HUES6 (cell line): ENCODE measurements at regions not wholly inside any gene's neighbourhood (a gene's known extent, or its start where the extent isn't known, plus 50 kb on each side); places are given as distances from the start of the nearest gene placed in this dataset.

Experiments
- H3K27ac ChIP-seq: 2 replicates; pipeline ENCODE4 v1.7.0; 2013; ENCODE audit warnings: low read depth, mild to moderate bottlenecking, low read length, inconsistent platforms
- H3K27me3 ChIP-seq: 2 replicates; pipeline ENCODE4 v1.6.1; 2013; ENCODE audit warnings: low read length; ENCODE audit not compliant: control insufficient read depth, insufficient read depth
- H3K36me3 ChIP-seq: 2 replicates; pipeline ENCODE4 v1.6.1; 2013; ENCODE audit warnings: low read length; ENCODE audit not compliant: control insufficient read depth, insufficient read depth
- H3K4me1 ChIP-seq: 2 replicates; pipeline ENCODE4 v1.6.1; 2013; ENCODE audit warnings: low read length; ENCODE audit not compliant: control insufficient read depth, insufficient read depth
- H3K4me3 ChIP-seq: 2 replicates; pipeline ENCODE4 v1.5.1; 2013; ENCODE audit warnings: low read depth, low read length
- H3K9ac ChIP-seq: one replicate; pipeline ENCODE4 v1.6.1; 2013; ENCODE audit warnings: mild to moderate bottlenecking, low read length
- H3K9me3 ChIP-seq: 2 replicates; pipeline ENCODE4 v1.6.1; 2013; ENCODE audit warnings: low read depth, low read length; ENCODE audit not compliant: control insufficient read depth, insufficient read depth

DNA sequence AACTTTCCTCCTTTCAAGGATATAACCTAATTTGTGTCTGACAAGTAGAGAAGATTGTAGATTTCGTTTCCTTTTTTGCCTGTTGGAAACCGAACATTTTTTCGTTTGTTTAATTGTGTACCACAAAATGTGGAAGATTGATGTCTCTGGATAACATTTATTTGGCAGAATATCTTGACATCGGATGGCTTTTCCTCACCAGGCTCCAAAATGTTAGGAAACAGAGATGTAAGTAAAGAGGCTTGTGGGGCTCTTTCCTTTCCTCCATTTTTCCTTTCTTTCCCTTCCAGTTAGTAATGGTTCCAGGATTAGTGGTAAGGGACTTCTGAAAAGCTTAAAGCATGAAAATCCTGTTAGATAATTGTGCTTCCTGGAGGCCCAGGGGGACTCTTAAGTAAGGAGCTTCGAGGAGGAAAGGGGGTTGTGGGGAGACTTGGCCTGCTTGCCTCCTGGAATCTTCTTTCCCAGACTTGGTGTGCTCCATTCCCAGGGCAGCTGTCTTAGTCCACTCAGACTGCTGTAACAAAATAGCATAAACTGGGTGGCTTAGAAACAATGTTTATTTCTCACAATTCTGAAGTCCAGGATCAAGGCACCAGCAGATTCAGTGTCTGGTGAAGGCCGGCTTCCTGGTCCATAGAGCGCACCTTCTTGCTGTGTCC is 243.1 kb upstream of the PWP1 start:
- Histone ChIP-seq H3K4me1 (peaks cover 4% of the 10 kb centered on the region; the same call in 1 of the 2 replicates), H3K9me3 (no peaks in the 10 kb centered on the region), H3K4me3 (no peak overlapping the region), H3K9ac (no peak overlapping the region), H3K27me3 (no peaks in the 10 kb centered on the region), H3K27ac (no peak overlapping the region), H3K36me3 (no peaks in the 10 kb centered on the region)

DNA sequence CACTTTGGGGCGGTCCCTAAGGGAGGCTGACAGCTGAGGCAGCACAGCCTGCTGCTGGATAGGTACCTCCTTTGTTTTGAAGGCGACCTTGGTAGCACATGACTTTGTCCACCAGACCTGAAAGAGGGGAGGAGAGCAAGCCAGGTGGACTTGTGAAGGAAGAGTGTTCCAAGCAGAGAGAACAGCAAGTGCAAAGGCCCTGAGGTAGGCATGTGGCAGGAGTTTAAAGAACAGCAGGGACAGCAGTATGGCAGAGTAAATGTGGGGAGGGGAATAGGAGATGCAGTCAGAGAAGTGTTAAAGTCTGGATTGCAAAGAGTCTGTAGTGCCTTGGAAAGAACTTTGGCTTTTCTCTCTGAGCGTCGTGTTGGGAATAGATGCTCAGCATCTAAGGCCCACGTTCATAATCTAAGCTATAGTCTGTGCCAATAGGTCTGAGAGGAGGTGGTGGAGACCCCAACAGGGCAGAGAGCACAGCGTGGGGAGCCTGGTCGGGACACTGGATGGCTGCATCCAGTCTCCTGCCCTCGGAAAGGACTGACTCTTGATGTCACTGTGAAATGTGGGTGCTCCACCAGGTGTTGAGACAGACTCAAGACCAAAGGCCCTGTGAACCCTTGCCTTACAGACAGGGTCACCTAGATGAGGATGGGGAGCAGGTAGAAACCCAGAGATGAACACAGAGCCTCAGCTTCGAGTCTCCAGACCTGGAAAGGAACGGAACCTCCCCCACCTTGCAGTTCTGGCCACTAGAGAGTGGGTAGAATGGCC is 242.1 kb upstream of the PWP1 start:
- no peaks in the 10 kb centered on the region for H3K36me3 ChIP-seq
- H3K4me1 ChIP-seq, result peaks cover 4% of the 10 kb centered on the region; the same call in 1 of the 2 replicates
- H3K27ac ChIP-seq, result no peak overlapping the region
- H3K4me3 ChIP-seq, result no peak overlapping the region
- H3K9me3 ChIP-seq, result no peaks in the 10 kb centered on the region
- H3K9ac ChIP-seq, result no peak overlapping the region
- H3K27me3 ChIP-seq, result no peaks in the 10 kb centered on the region

DNA sequence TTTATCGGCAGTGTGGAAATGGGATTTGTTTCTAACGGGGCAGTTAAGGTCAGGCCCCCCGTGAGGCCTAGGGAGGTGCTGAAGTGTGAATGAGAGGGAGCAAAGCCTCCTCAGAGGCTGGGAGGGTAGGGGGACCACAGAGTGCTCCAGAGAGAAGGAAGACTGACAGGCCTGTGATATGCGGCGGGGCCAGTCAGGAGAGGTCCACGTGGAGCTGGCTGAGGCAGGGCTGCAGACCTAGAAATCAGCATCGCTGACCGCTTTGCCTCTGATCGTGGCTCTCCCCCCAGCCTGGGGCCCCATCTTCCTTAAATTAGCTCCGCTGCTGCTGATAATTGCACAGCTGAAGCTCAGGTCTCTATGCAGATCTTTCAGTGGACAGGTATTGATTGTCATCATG is 240.8 kb upstream of the PWP1 start:
- H3K27ac ChIP-seq, result no peak overlapping the region
- H3K9ac ChIP-seq, result no peak overlapping the region
- H3K27me3 ChIP-seq, result no peaks in the 10 kb centered on the region
- no peaks in the 10 kb centered on the region for H3K36me3 ChIP-seq
- no peaks in the 10 kb centered on the region for H3K4me1 ChIP-seq
- H3K4me3 ChIP-seq, result no peak overlapping the region
- H3K9me3 ChIP-seq, result no peaks in the 10 kb centered on the region

DNA sequence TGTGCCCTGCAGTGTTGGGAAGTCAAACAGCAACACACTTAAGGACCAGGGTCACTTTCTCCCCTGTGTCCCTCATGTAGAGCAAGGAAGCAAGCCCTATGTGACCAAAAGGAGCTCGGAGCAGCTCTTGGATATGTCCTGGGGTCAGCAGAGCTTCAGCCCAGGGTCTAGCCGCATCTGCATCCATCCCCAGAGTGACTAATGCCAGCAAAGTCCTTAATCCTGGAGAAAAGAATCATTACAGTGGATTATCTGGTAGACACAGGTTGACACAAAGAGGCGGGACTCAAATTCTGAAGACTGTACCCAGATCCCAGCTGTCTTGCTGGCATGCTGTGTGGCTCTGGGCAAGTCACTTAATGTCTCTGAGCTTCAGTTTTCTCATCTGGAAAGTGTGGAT is 239.1 kb upstream of the PWP1 start:
- no peak overlapping the region for H3K27ac ChIP-seq
- no peak overlapping the region for H3K4me3 ChIP-seq
- H3K9ac ChIP-seq, result no peak overlapping the region

DNA sequence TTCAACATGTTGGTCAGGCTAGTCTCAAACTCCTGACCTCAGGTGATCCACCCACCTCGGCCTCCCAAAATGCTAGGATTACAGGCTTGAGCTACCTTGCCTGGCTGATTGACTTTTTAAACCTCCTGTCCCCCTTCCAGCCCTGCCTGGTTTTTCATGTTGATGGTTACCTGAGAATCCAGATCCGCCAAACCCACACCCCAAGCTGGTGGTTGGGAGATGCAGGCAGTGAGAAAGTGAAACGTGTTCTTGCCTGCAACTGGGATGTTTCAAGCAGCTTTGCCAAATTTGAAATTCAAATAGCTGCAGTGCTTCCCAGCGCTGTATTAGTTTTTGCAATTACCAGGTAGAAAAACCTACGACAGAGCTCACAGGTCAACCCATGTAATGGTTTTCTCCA is 238.3 kb upstream of the PWP1 start:
- no peak overlapping the region for H3K27ac ChIP-seq
- H3K4me1 ChIP-seq, result 0 out of 2 replicates have a peak, but pooled peaks cover 3% of the 10 kb centered on the region
- no peak overlapping the region for H3K9ac ChIP-seq
- no peaks in the 10 kb centered on the region for H3K27me3 ChIP-seq
- H3K9me3 ChIP-seq, result no peaks in the 10 kb centered on the region
- no peak overlapping the region for H3K4me3 ChIP-seq
- no peaks in the 10 kb centered on the region for H3K36me3 ChIP-seq

More for the DNA sequence above, 239.1 kb upstream of the PWP1 start:
- H3K36me3 ChIP-seq, result no peaks in the 10 kb centered on the region
- H3K27me3 ChIP-seq, result no peaks in the 10 kb centered on the region
- H3K4me1 ChIP-seq, result 0 out of 2 replicates have a peak, but pooled peaks cover 3% of the 10 kb centered on the region
- H3K9me3 ChIP-seq, result no peaks in the 10 kb centered on the region

DNA sequence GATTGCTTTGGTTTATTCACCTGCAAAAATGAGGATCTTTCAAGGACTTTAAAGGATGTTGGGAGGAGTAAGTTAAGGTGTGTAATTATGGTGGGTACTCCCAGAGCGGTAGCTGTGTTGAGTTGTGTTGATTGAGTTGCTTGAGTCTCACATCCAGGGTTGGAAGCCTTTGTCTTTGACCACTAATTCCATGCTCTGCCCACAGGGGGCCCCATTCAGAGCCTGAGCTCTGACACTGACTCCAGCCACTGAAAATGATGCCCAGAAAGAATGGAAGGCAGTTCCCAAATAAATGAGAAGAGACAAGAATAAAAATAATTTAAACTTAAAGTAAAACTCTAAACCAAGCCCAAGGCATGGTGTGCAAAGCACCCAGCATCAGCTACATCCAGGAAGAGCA is 237.4 kb upstream of the PWP1 start:
- Histone ChIP-seq H3K9me3 (0 out of 2 replicates have a peak, but pooled peaks cover 3% of the 10 kb centered on the region), H3K4me1 (0 out of 2 replicates have a peak, but pooled peaks cover 3% of the 10 kb centered on the region)

DNA sequence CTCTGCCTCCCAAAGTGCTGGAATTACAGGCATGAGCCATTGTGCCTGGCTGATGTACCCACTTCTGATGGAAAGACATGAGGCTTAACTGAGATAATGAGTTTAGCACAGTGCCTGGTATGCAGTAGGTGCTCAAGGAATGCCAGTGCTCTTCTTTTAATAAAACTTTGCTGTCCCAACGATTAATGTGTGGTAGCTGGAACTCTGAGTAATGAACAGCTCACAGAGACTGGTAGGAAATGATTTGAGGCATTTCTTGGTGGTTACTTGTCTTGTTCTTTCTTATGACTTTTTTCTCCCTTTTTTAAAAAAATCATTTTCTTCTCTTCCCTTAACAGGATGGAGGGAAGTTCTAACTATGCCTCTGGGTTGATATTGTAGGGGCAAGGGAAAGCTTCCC is 235.7 kb upstream of the PWP1 start:
- Histone ChIP-seq H3K4me1 (0 out of 2 replicates have a peak, but pooled peaks cover 3% of the 10 kb centered on the region), H3K36me3 (no peaks in the 10 kb centered on the region), H3K9ac (no peak overlapping the region), H3K27ac (no peak overlapping the region), H3K27me3 (no peaks in the 10 kb centered on the region), H3K9me3 (0 out of 2 replicates have a peak, but pooled peaks cover 3% of the 10 kb centered on the region), H3K4me3 (no peak overlapping the region)

More for the DNA sequence above, 237.4 kb upstream of the PWP1 start:
- H3K4me3 ChIP-seq, result no peak overlapping the region
- no peaks in the 10 kb centered on the region for H3K36me3 ChIP-seq
- H3K27me3 ChIP-seq, result no peaks in the 10 kb centered on the region
- no peak overlapping the region for H3K27ac ChIP-seq
- no peak overlapping the region for H3K9ac ChIP-seq

DNA sequence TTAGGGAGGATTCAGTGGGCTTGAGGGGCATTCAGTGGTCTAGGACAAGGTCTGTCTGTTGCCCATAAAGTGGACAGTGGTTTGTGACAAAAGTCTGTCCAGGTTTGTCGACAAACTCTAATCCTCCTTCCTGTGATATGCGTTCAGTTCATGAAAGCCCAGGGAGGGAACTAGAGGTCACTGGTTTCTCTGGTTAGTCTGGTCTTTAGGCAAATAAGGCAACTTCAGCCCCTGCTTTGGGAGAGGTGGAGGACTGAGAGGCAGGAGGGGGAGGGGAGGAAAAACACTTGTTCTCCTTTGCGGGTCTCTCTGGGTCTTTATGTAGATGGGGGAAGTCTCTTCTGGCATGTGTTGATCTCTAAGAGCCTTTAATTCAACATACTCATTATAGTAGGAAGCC is 235.1 kb upstream of the PWP1 start:
- Histone ChIP-seq H3K36me3 (no peaks in the 10 kb centered on the region), H3K4me1 (0 out of 2 replicates have a peak, but pooled peaks cover 3% of the 10 kb centered on the region), H3K4me3 (no peak overlapping the region), H3K9me3 (0 out of 2 replicates have a peak, but pooled peaks cover 3% of the 10 kb centered on the region), H3K27ac (no peak overlapping the region), H3K27me3 (no peaks in the 10 kb centered on the region), H3K9ac (no peak overlapping the region)

DNA sequence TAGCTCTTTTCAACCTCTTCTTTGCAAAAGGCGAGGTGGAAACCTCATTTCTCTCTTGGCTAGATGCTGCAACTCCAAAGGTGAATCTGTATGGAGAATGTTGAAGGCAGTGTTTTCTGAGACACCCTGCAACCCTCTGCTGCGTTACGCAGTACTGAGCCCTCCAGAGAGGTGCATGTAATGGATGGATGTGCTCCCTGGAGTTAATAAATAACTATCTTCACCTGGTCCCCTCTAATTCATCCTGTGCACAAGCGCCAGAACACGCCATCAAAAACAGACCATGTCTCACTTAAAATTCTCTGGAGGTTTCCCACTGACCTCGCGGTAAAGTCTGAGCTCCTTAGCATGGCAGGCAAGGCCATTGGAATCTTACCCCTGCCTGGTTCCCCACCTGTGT is 234.4 kb upstream of the PWP1 start:
- Histone ChIP-seq H3K27ac (no peak overlapping the region), H3K27me3 (no peaks in the 10 kb centered on the region), H3K36me3 (no peaks in the 10 kb centered on the region), H3K4me3 (no peak overlapping the region), H3K9ac (no peak overlapping the region), H3K4me1 (0 out of 2 replicates have a peak, but pooled peaks cover 3% of the 10 kb centered on the region), H3K9me3 (0 out of 2 replicates have a peak, but pooled peaks cover 3% of the 10 kb centered on the region)

DNA sequence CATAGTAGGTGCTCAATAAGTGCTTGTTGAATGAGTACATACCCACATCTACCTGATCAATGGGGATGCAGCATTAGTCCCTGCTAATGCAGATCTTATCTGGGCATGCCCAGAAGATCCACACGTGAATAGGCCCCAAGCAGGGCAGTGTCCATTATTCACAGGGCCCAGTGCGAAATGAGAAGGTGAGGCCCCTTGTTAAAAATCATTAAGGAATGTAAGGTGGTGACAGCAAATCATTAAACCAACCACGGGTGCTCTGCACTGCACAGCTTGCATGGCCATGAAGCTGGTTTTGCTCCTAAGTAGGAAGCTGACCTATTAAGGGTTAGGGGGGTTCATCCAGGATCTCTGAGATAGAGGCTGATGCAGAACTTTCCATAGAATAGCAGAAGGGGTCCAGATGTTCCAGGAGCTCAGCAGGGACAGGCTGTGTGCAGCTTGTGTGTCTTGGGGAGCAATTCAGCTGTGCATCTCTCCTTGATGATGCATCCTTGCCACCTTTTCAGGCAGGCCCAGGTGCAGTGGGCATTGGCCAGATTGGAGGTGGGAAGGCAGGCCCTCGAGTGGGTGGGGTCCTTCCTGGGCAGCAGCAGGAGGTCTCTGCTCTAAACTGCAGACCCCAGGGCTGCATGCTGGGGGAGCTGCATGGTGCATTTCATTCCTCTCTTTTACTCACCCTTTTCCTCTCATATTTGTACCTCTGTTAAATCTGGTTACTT is 231.3 kb upstream of the PWP1 start:
- H3K4me3 ChIP-seq, result no peak overlapping the region
- H3K9me3 ChIP-seq, result 0 out of 2 replicates have a peak, but pooled peaks cover 3% of the 10 kb centered on the region
- H3K36me3 ChIP-seq, result no peaks in the 10 kb centered on the region
- H3K27ac ChIP-seq, result no peak overlapping the region
- H3K27me3 ChIP-seq, result no peaks in the 10 kb centered on the region
- 0 out of 2 replicates have a peak, but pooled peaks cover 3% of the 10 kb centered on the region for H3K4me1 ChIP-seq
- no peak overlapping the region for H3K9ac ChIP-seq
